ENCODE measurements at regions not wholly inside any gene's neighbourhood (a gene's known extent, or its start where the extent isn't known, plus 50 kb on each side); places are given as distances from the start of the nearest gene placed in this dataset.

- no peak for DNase-seq
Measured at GRCh38 chr7:53539558-53539957, 504.1 kb downstream of the POM121L12 start.

- no peak for DNase-seq
Measured at GRCh38 chr7:53541475-53541874, 506.0 kb downstream of the POM121L12 start.

GRCh38 chr7:53542157-53542556 lies 506.7 kb downstream of the POM121L12 start:
- no peak for DNase-seq

Data from fibroblast of skin of abdomen (primary cell).